Retinal pigment epithelial cell (primary cell): ENCODE measurements at regions not wholly inside any gene's neighbourhood (a gene's known extent, or its start where the extent isn't known, plus 50 kb on each side); places are given as distances from the start of the nearest gene placed in this dataset.

ENCODE experiments used
- DNase-seq: peaks from one replicate; pipeline ENCODE4 v3.0.0-alpha.2; 2010; ENCODE audit warnings: low read depth
- H3K4me3 ChIP-seq: 2 replicates; pipeline ENCODE4 v1.5.1; 2011; ENCODE audit warnings: mild to moderate bottlenecking, low read length, control low read depth, moderate library complexity
- CTCF ChIP-seq: conservative IDR thresholded peaks from 2 replicates; pipeline ENCODE4 v1.5.1; 2011; ENCODE audit warnings: low read depth, low read length, control low read depth, inconsistent platforms

GRCh38 chr7:45414226-45414625 lies 159.9 kb upstream of the ADCY1 start:
- no peak overlapping the region for H3K4me3 ChIP-seq
- no peak for TF ChIP-seq CTCF
- DNase-seq, result no peak

- no peak for DNase-seq
- TF ChIP-seq CTCF, result no peak
- H3K4me3 ChIP-seq, result no peak overlapping the region
Observed at GRCh38 chr7:45415265-45415664, 158.9 kb upstream of the ADCY1 start.

GRCh38 chr7:45416846-45417245 lies 157.3 kb upstream of the ADCY1 start:
- no peak overlapping the region for H3K4me3 ChIP-seq
- no peak for DNase-seq
- TF ChIP-seq CTCF, result no peak

GRCh38 chr7:45417268-45417667 lies 156.9 kb upstream of the ADCY1 start:
- no peak overlapping the region for H3K4me3 ChIP-seq
- no peak for TF ChIP-seq CTCF

GRCh38 chr7:45417735-45418134 lies 156.4 kb upstream of the ADCY1 start:
- H3K4me3 ChIP-seq, result no peak overlapping the region
- no peak for TF ChIP-seq CTCF
- DNase-seq, result no peak

More at GRCh38 chr7:45417268-45417667, 156.9 kb upstream of the ADCY1 start:
- DNase-seq, result no peak

GRCh38 chr7:45420843-45421495 lies 153.2 kb upstream of the ADCY1 start:
- no peak for DNase-seq
- no peak for TF ChIP-seq CTCF
- H3K4me3 ChIP-seq, result no peak overlapping the region

GRCh38 chr7:45421806-45422205 lies 152.4 kb upstream of the ADCY1 start:
- DNase-seq, result no peak

More at GRCh38 chr7:45421806-45422205, 152.4 kb upstream of the ADCY1 start:
- H3K4me3 ChIP-seq, result no peak overlapping the region
- no peak for TF ChIP-seq CTCF
